ENCODE measurements at regions not wholly inside any gene's neighbourhood (a gene's known extent, or its start where the extent isn't known, plus 50 kb on each side); places are given as distances from the start of the nearest gene placed in this dataset.

DNA sequence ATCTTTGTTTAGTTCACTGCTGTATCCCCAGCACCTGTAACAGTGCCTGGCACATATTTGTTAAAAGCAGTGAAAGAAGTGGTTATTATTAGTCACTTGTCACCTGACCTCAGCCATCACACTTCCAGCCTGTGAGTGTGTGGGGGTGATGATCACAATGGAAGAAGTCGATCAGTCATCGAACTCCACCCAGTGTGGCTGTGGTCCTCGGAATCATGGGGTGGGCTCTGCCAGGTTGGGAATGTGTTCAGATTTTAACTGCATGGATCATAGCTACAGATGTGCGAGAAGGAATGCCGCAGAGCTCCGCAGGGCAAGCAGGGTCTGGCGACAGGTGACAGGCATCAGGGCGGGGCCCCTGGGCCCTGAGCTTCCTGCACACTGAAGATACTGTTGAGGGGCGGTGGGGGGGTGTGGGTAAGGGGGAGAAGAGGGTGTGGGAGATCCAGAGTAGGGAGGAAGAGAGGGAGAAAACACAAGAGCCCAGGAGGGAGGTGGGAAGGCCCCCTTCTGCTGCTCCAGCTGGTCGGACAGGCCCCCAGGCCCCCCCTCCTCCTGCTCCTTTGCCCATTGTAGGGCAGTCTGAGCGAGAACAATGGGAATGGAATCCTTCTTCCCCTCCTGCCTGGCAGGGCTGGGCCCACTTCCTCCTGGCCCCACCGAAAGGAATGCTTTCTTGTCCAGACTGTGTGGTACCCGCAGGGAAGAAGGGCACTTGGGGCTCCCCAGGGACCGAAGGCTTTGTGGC is 89.6 kb downstream of the SPRY4 start:
- TF ChIP-seq, protein P1, sequence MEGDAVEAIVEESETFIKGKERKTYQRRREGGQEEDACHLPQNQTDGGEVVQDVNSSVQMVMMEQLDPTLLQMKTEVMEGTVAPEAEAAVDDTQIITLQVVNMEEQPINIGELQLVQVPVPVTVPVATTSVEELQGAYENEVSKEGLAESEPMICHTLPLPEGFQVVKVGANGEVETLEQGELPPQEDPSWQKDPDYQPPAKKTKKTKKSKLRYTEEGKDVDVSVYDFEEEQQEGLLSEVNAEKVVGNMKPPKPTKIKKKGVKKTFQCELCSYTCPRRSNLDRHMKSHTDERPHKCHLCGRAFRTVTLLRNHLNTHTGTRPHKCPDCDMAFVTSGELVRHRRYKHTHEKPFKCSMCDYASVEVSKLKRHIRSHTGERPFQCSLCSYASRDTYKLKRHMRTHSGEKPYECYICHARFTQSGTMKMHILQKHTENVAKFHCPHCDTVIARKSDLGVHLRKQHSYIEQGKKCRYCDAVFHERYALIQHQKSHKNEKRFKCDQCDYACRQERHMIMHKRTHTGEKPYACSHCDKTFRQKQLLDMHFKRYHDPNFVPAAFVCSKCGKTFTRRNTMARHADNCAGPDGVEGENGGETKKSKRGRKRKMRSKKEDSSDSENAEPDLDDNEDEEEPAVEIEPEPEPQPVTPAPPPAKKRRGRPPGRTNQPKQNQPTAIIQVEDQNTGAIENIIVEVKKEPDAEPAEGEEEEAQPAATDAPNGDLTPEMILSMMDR (IDR thresholded peaks at IDR 0.05): no peak
- TF ChIP-seq POLR2A (IDR thresholded peaks at IDR 0.05) (no peak), EP300 (IDR thresholded peaks at IDR 0.05) (no peak)

Measured in suprapubic skin (tissue), 3 donors.